SK-N-SH (cell line): ENCODE measurements at regions not wholly inside any gene's neighbourhood (a gene's known extent, or its start where the extent isn't known, plus 50 kb on each side); places are given as distances from the start of the nearest gene placed in this dataset.

Experiments
- CTCF ChIP-seq: fragments of 200-600 bp; sonication (generic); IDR thresholded peaks from 2 replicates; pipeline ENCODE4 v1.6.1; 2017; ENCODE audit warnings: antibody characterized with exemption, mild to moderate bottlenecking, moderate library complexity
- EP300 ChIP-seq, 2 experiments: IDR thresholded peaks; 2 replicates each; pipeline versions ENCODE4 v1.4.0 to v1.6.1; 2012; ENCODE audit warnings: borderline replicate concordance in 1 of 2, low read depth in 1 of 2, low read length in 1 of 2
- TEAD4 ChIP-seq: IDR thresholded peaks from 2 replicates; pipeline ENCODE4 v1.4.0; 2012; ENCODE audit warnings: mild to moderate bottlenecking, borderline replicate concordance; ENCODE audit not compliant: insufficient read depth
- YY1 ChIP-seq: IDR thresholded peaks from 2 replicates; pipeline ENCODE4 v1.4.0; 2012; ENCODE audit warnings: low read depth, mild to moderate bottlenecking

DNA sequence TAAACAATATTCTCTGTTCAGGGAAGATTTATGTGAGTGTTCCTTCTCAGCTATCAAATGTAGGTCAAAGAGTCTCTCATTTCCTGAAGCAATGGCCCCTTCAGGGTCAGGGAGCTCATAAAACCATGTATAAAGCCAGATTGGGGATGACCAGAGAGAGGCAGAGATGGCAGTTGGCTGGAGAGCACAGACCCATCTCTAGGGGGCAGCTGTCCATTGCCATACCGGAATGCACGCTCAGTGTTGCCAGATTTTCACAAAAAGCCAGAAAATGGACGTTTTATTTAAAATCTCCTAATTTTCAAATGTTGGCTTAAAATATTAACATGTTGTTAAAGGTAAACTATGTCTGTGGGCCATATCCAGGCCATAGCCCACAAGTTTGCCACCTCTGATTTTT lies 1920.7 kb upstream of the CELF4 start:
- TF ChIP-seq CTCF (no peak), EP300 (IDR thresholded peaks at IDR 0.05; ENCODE audit: borderline replicate concordance in 1 of 2, low read depth in 1 of 2, low read length in 1 of 2) (no peak), TEAD4 (no peak), YY1 (no peak)
